ENCODE measurements at regions not wholly inside any gene's neighbourhood (a gene's known extent, or its start where the extent isn't known, plus 50 kb on each side); places are given as distances from the start of the nearest gene placed in this dataset.

- TF ChIP-seq POLR2A (IDR thresholded peaks at IDR 0.05): no peak
- TF ChIP-seq CTCF (IDR thresholded peaks at IDR 0.05): no peak
- TF ChIP-seq EP300 (IDR thresholded peaks at IDR 0.05): no peak
- no peak for TF ChIP-seq POLR2AphosphoS5 (IDR thresholded peaks at IDR 0.05)
Observed at GRCh38 chr22:34330432-34330831, 410.2 kb upstream of the LARGE1 start.

Measured in stomach (tissue), 4 donors.